ENCODE measurements at regions not wholly inside any gene's neighbourhood (a gene's known extent, or its start where the extent isn't known, plus 50 kb on each side); places are given as distances from the start of the nearest gene placed in this dataset.

DNA sequence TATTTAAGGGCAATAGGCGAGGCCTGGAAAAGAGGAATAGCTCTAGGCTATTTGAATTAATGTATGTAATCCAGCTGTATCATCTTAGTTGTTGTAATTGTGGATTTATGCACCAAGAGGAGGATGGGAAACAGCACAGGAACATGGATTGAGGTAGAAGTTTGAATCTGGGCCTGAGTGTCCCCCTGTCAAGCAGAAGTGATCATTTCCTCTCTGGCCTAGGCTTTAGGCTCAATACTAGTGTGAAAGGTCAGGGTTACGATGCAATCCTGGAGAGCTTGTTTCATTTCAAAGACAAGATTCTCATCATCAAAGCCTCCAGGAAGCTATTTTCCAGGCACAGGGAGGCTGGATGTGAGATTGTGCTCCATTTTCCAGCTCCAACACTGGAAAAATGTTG lies 77.9 kb upstream of the HSD17B12 start:
- TF ChIP-seq CTCF (IDR thresholded peaks at IDR 0.05) (no peak), POLR2A (IDR thresholded peaks at IDR 0.05) (no peak)

All from testis (tissue), 2 donors.